ENCODE measurements at regions not wholly inside any gene's neighbourhood (a gene's known extent, or its start where the extent isn't known, plus 50 kb on each side); places are given as distances from the start of the nearest gene placed in this dataset.
A peak's percentile ranks its signal among the peaks of the same experiment; 100 is the strongest.

GRCh38 chr12:43286986-43287385, 265.0 kb downstream of the ADAMTS20 start:
- Histone ChIP-seq H3K4me3 (no peak overlapping the region), H3K27ac (no peak overlapping the region), H3K4me1 (no peaks in the 10 kb centered on the region), H3K36me3 (ENCODE audit: insufficient read depth in 1 of 2, low read depth in 1 of 2) (no peaks in the 10 kb centered on the region), H3K27me3 (ENCODE audit: insufficient read depth in 3 of 3, low read length in 2 of 3) (peaks cover 0 to 4% (median 0%) of the 10 kb centered on the region in 3 donors), H3K9me3 (no peaks in the 10 kb centered on the region)
- intact Hi-C loops (cut with DNase I), result loop anchor here (5.0 kb wide), 2 partner anchors 695 to 805 kb away; no protein-coding TSS in a partner anchor
- DNase-seq, result no peak
- no peak for ATAC-seq
- 92 to 96% (median 94%) methylated on average over 2 of the region's 2 CpGs for WGBS, 3 donors
- no peak for TF ChIP-seq CTCF (IDR thresholded peaks at IDR 0.05)

GRCh38 chr12:43285159-43285598, 266.8 kb downstream of the ADAMTS20 start:
- Histone ChIP-seq H3K36me3 (ENCODE audit: insufficient read depth in 1 of 2, low read depth in 1 of 2) (no peaks in the 10 kb centered on the region), H3K27ac (no peak overlapping the region), H3K4me1 (no peaks in the 10 kb centered on the region), H3K4me3 (no peak overlapping the region), H3K9me3 (no peaks in the 10 kb centered on the region), H3K27me3 (ENCODE audit: insufficient read depth in 3 of 3, low read length in 2 of 3) (peaks cover 0 to 4% (median 0%) of the 10 kb centered on the region in 3 donors)
- intact Hi-C loops (cut with DNase I), result loop anchor here (5.0 kb wide), 2 partner anchors 693 to 803 kb away; no protein-coding TSS in a partner anchor
- 56 to 65% (median 63%) methylated on average over 4 of the region's 4 CpGs for WGBS, 3 donors
- DNase-seq (no peak), ATAC-seq (peak in 1 of 4 donors; percentile 57)
- TF ChIP-seq CTCF (IDR thresholded peaks at IDR 0.05), result no peak

- ATAC-seq (no peak), DNase-seq (no peak)
- no peaks in the 10 kb centered on the region for H3K9me3 ChIP-seq
- H3K27ac ChIP-seq, result no peak overlapping the region
- no peak overlapping the region for H3K4me3 ChIP-seq
- intact Hi-C loops (cut with DNase I), result loop anchor here (5.0 kb wide), 2 partner anchors 692 to 802 kb away; no protein-coding TSS in a partner anchor
- WGBS, 3 donors, result 67 to 70% (median 68%) methylated on average over 2 of the region's 2 CpGs
- no peak for TF ChIP-seq CTCF (IDR thresholded peaks at IDR 0.05)
- H3K36me3 ChIP-seq (ENCODE audit: insufficient read depth in 1 of 2, low read depth in 1 of 2), result no peaks in the 10 kb centered on the region
- peaks cover 0 to 4% (median 0%) of the 10 kb centered on the region in 3 donors for H3K27me3 ChIP-seq (ENCODE audit: insufficient read depth in 3 of 3, low read length in 2 of 3)
- no peaks in the 10 kb centered on the region for H3K4me1 ChIP-seq
Measured at GRCh38 chr12:43284486-43285158, 267.4 kb downstream of the ADAMTS20 start.

GRCh38 chr12:43283206-43283605, 268.8 kb downstream of the ADAMTS20 start:
- H3K36me3 ChIP-seq (ENCODE audit: insufficient read depth in 1 of 2, low read depth in 1 of 2), result no peaks in the 10 kb centered on the region
- TF ChIP-seq CTCF (IDR thresholded peaks at IDR 0.05), result no peak
- H3K4me1 ChIP-seq, result no peaks in the 10 kb centered on the region
- ATAC-seq (no peak), DNase-seq (no peak)
- no peak overlapping the region for H3K4me3 ChIP-seq
- intact Hi-C loops (cut with DNase I), result loop anchor here in 1 of 2 donors (5.0 kb wide), 1 partner anchor 801 kb away; no protein-coding TSS in a partner anchor
- H3K27ac ChIP-seq, result no peak overlapping the region
- H3K27me3 ChIP-seq (ENCODE audit: insufficient read depth in 3 of 3, low read length in 2 of 3), result no peaks in the 10 kb centered on the region
- no peaks in the 10 kb centered on the region for H3K9me3 ChIP-seq
